ENCODE measurements at regions not wholly inside any gene's neighbourhood (a gene's known extent, or its start where the extent isn't known, plus 50 kb on each side); places are given as distances from the start of the nearest gene placed in this dataset.

DNA sequence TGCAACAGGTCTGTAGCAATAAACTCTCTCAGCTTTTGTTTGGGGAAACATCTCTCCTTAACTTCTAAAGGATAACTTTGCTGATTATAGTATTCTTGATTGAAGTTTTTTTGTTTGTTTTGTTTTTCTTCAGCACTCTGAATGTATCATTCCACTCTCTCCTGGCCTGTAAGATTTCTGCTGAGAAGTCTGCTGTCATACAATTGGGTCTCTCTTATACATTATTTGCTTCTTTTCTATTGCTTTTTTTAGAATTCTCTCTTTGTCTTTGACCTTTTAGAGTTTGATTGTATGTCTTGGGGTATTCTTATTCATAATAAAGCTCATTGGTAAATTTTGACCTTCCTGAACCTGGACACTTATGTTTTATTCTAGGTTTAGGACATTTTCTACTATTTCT is 386.3 kb downstream of the MRPL39 start:
- TF ChIP-seq CTCF (IDR thresholded peaks at IDR 0.05; ENCODE audit: poor library complexity, severe bottlenecking) (no peak), RAD21 (conservative IDR thresholded peaks at IDR 0.05) (no peak), EZH2 (IDR thresholded peaks at IDR 0.05; ENCODE audit: borderline replicate concordance, insufficient read depth, low read length, poor library complexity, severe bottlenecking) (no peak)

Data from neural cell (in vitro differentiated cells).